Neural progenitor cell (in vitro differentiated cells): ENCODE measurements at regions not wholly inside any gene's neighbourhood (a gene's known extent, or its start where the extent isn't known, plus 50 kb on each side); places are given as distances from the start of the nearest gene placed in this dataset.

Source experiments
- CTCF ChIP-seq: fragments of 200-600 bp; sonication (generic); IDR thresholded peaks from 2 replicates; pipeline ENCODE4 v1.5.1; 2017; ENCODE audit warnings: antibody characterized with exemption, mild to moderate bottlenecking
- EZH2 ChIP-seq: fragments of 200-600 bp; sonication (generic); IDR thresholded peaks from 2 replicates; pipeline ENCODE4 v1.6.1; 2017; ENCODE audit warnings: antibody characterized with exemption, mild to moderate bottlenecking, moderate library complexity

DNA sequence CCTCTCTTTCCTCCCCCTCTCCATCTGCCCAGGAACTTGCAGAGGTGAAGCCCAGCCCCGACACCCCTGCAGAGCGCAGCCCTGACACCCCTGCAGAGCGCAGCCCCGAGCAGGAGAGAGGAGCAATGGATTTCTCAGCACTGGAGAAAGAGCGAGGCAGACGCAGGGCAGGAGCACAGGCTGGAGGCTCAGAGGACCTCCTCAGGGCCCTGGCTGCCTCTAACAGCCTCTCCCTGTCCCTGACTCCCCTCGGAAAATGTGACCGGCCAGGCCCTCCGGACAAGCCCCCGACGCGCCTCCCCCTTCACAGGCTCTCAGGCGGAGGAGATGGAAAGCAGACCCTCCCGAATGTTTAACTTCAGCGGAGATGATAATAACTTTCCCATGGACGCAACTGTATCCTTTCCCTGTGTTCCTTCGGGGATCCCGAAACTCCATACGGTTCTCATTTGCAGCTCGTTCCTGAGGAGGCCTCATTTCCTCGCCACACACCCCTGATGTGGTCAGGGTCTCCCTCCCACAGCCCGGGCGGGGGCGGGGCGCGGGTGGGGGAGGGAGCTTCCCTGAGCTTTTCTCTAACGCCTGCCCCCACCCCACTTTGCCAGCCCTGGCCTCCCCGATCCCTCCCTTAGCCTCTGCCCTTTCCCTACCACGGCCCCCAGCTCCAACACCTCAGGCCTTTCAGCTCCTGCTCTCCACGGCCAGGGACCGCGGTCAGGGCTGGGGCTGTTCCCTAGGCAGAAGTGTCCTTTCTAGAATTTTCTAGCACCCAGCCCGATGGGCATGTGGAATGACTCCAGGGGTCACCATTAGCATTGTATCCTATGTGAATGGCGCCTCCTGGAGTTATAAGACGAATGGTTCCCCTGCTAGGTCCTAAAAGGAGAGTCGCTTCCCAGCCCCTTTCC lies 201.1 kb upstream of the BCOR start:
- TF ChIP-seq CTCF, result peak; percentile 34
- TF ChIP-seq EZH2, result no peak
